ENCODE measurements at regions not wholly inside any gene's neighbourhood (a gene's known extent, or its start where the extent isn't known, plus 50 kb on each side); places are given as distances from the start of the nearest gene placed in this dataset.

DNA sequence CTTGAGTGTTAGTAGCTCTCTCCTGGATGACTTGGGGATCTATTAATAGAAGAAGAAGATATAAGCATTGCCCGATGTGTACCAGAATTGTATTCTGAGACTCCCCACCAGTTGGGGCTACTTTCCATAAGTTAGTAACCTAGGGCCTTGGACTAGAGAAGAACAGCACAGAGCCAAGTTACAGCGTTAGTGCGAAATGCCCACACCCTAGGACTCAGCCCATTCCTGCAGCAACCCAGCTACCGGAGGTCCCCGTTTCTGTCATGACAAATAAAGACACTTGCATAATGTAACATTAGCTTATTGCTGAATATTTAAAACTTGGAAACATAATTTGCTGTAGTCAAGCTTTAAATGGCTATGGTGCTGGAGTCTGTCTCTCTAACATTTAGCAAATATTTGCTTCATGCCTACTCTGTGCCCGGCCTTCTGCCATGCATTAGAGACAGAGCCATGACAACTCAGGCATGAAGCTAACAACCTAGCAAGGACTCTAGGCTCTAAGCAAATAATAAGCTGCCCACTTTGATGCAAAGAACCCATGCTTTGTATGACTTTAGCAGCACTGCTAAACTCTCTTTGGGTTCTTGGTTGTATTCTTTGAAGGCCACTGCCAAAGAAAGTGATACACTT lies 103.4 kb upstream of the COL21A1 start:
- TF ChIP-seq, protein P1, sequence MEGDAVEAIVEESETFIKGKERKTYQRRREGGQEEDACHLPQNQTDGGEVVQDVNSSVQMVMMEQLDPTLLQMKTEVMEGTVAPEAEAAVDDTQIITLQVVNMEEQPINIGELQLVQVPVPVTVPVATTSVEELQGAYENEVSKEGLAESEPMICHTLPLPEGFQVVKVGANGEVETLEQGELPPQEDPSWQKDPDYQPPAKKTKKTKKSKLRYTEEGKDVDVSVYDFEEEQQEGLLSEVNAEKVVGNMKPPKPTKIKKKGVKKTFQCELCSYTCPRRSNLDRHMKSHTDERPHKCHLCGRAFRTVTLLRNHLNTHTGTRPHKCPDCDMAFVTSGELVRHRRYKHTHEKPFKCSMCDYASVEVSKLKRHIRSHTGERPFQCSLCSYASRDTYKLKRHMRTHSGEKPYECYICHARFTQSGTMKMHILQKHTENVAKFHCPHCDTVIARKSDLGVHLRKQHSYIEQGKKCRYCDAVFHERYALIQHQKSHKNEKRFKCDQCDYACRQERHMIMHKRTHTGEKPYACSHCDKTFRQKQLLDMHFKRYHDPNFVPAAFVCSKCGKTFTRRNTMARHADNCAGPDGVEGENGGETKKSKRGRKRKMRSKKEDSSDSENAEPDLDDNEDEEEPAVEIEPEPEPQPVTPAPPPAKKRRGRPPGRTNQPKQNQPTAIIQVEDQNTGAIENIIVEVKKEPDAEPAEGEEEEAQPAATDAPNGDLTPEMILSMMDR (conservative IDR thresholded peaks at IDR 0.05; ENCODE audit: low read depth, low read length): no peak
- TF ChIP-seq EZH2 (IDR thresholded peaks at IDR 0.05; ENCODE audit: borderline replicate concordance, low read depth, low read length, poor library complexity, severe bottlenecking): no peak

All from A673 (cell line).